H1 (cell line): ENCODE measurements at regions not wholly inside any gene's neighbourhood (a gene's known extent, or its start where the extent isn't known, plus 50 kb on each side); places are given as distances from the start of the nearest gene placed in this dataset.

Experiments
- ASH2L ChIP-seq: fragments of 200-600, 300-600 bp; sonication (generic); IDR thresholded peaks from one replicate; pipeline ENCODE4 v1.7.1; 2017; ENCODE audit warnings: low read length
- BACH1 ChIP-seq: IDR thresholded peaks from 2 replicates; pipeline ENCODE4 v1.6.1; 2012; ENCODE audit warnings: low read length, improper control_type of control experiment
- NRF1 ChIP-seq: IDR thresholded peaks from 2 replicates; pipeline ENCODE4 v1.6.1; 2011; ENCODE audit warnings: mild to moderate bottlenecking, low read depth, low read length, improper control_type of control experiment
- SP4 ChIP-seq: IDR thresholded peaks from 2 replicates; pipeline ENCODE4 v1.6.1; 2012; ENCODE audit warnings: low read length, inconsistent platforms
- TF ChIP-seq, protein P1 (sequence below): IDR thresholded peaks from 2 replicates; pipeline ENCODE4 v1.6.1; 2012; ENCODE audit warnings: inconsistent platforms

DNA sequence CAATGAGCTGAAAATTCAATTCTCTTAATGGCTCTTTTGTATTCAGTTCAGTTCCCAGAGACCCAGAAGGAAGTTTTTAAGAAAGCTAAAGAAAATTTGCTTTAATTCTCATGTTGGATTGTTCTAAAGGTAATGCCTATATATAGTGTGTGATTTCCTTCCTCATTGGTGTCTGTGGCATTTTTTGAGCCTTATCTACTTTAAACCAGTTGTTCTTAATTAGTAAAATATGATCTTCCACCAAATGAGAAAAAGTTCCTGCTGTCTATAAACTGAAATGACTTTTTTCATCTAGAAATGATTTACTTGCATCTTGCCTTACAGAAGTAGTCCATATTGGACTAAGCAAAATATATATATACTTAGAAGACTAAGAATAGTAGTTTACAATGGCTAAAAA, 622.1 kb upstream of the KIRREL3 start (continued):
- TF ChIP-seq, protein P1, sequence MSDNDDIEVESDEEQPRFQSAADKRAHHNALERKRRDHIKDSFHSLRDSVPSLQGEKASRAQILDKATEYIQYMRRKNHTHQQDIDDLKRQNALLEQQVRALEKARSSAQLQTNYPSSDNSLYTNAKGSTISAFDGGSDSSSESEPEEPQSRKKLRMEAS, result no peak
- TF ChIP-seq BACH1 (no peak), NRF1 (no peak), ASH2L (no peak), SP4 (no peak)
- TF ChIP-seq, all 59 proteins: peak for 0
